Body of pancreas (tissue), 4 donors: ENCODE measurements at regions not wholly inside any gene's neighbourhood (a gene's known extent, or its start where the extent isn't known, plus 50 kb on each side); places are given as distances from the start of the nearest gene placed in this dataset.

ENCODE experiments used
- CTCF ChIP-seq, 7 experiments: fragments of 450-650 bp in 4 of 7; fragments of 200-600 bp in 3 of 7; sonication (generic) in 3 of 7; IDR thresholded peaks; one replicate each; pipeline ENCODE4 v1.5.1; 2016 to 2019; ENCODE audit warnings: antibody characterized with exemption in 7 of 7
- POLR2A ChIP-seq, 3 donors: fragments of 450-650 bp; IDR thresholded peaks; one replicate each; pipeline ENCODE4 v1.6.1; 2016; ENCODE audit warnings: antibody characterized with exemption in 3 of 3, mild to moderate bottlenecking in 2 of 3

- TF ChIP-seq CTCF (IDR thresholded peaks at IDR 0.05): no peak
- no peak for TF ChIP-seq POLR2A (IDR thresholded peaks at IDR 0.05)
Observed at GRCh38 chr5:124512236-124512635, 234.2 kb downstream of the ZNF608 start.
